ENCODE measurements at regions not wholly inside any gene's neighbourhood (a gene's known extent, or its start where the extent isn't known, plus 50 kb on each side); places are given as distances from the start of the nearest gene placed in this dataset.
A peak's percentile ranks its signal among the peaks of the same experiment; 100 is the strongest.
"Not testable (repeated sequence)": the region's sequence is repeated elsewhere in the genome, so short reads cannot be mapped to it uniquely, and the experiment has no call there.

GRCh38 chr12:72863671-72864070 is 591.5 kb downstream of the TRHDE start:
- DNase-seq = no peak

- DNase-seq = no peak
Observed at GRCh38 chr12:72865921-72866320, 593.8 kb downstream of the TRHDE start.

- peak; percentile 24 to 31 for DNase-seq
Observed at GRCh38 chr12:72869024-72869423, 596.9 kb downstream of the TRHDE start.

DNA sequence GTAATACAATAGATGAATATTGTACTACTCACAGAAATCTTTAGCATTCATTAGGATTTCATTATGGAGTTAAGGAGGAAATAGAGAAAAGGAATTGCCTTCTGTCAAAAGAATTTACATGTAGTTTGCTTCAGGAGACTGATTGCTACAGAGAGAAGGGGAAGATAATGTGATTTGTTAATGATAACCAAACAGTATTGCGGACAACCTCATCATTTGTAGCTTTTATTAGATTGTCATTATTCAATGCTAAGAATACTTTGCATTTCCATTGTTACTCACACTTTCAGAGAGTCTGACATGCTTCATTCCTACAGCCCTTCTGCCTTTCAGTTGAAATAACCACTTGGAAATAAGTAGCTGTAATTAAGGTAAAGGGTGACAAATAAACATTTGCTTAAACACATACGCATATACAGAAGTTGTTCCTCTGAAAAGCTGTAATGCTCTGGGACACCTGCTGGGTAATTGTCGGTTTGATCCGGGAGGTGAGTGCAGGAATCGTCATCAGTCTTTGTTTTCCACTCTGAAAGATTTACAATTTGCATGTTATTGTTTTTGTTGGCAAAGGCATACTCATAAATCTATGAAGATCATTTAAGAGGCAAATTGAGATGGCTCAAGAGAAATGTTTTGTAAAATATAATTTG is 600.2 kb downstream of the TRHDE start:
- no peak for DNase-seq

- no peak for DNase-seq
Observed at GRCh38 chr12:72872996-72873395, 600.8 kb downstream of the TRHDE start.

DNA sequence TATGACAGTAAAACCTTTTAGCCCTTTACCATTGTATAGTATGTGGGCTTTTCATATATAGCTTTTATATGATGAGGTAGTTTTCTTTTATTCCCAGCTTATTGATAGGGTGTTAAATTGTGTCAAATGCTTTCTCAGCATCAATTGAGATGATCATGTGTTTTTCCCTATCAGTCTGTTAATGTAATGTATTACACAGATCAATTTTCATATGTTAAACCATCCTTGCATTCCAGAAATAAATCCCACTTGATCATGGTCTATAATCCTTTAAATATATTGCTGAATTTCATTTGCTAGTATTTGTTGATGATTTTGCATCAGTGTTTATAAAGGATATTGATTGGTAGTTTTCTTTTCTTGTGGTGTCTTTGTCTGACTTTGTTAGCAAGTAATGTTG is 603.9 kb downstream of the TRHDE start:
- no peak for DNase-seq

GRCh38 chr12:72888693-72889092 is 616.5 kb downstream of the TRHDE start:
- DNase-seq = no peak

DNA sequence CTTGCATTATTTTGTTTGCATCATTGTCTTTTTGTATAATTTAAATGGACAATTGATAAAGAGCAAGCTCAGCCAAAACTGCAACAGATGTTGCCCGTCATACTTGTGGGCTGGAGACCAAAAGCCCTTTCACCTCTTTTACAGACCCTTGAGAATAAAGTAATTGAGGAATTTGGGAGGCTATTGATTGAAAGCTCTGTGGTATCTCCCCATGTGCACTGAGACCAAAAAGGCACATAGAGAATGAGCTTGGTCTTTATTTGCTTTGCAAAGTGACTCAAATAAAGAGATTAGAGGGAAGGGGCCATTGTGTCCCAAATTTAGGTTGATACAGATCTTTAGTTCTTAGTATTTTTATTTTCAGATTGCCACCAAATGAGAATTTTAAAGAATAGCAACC is 617.6 kb downstream of the TRHDE start:
- no peak for DNase-seq

DNA sequence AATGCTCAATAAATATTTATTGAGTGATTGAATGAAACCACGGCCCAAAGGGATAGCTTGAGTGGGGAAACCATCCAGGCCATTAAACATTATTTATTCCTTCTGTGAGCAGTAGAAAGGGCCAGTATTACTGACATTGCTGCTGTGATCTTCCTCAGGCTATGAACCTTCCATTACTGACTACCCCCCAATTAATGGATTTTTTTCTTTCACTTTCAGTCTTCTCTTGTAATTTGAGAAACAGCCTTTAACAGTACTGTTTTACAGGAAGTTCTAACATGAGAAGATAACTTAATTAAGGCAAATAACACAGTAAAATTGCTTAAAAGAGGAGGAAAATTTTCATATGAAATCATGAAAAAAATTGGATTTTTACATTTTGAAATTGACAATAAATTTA is 629.5 kb downstream of the TRHDE start:
- DNase-seq = no peak

- no peak for DNase-seq
Observed at GRCh38 chr12:72925716-72926115, 653.5 kb downstream of the TRHDE start.

DNA sequence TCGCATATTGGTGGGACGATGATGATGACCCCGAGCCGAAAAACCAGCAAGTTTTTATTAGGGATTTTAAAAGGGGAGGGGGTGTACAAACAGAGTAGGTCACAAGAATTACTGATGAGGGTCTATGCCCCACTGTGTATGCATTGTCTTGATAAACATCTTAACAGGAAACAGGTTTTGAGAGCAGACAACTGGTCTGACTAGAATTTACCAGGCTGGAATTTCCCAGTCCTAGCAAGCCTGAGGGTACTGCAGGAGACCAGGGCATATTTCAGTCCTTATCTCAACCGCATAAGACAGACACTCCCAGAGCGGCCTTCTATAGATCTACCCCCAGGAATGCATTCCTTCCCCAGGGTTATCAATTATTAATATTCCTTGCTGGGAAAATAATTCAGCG is 659.7 kb downstream of the TRHDE start:
- DNase-seq = not testable (repeated sequence)

GRCh38 chr12:72937486-72937885 is 665.3 kb downstream of the TRHDE start:
- DNase-seq = no peak

DNA sequence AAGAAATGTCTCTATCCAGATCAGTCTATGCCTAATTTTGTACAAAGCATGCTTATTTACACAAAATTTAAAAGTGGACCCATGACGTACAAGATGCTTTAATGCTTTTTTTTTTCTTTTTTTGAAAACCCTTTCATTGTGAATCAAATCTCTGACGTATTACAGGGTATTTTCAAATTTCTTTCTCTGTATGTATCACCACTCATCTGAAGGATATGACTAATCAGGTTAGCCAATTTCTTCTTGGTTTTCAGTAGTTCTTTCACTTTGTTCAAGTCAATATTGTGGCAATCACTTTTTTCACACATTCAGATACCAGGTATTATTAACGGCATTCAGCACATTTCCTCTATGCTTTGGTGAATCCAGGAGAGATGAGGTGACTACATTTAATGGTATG is 685.3 kb downstream of the TRHDE start:
- no peak for DNase-seq

GRCh38 chr12:72966684-72967083 is 694.5 kb downstream of the TRHDE start:
- no peak for DNase-seq

DNA sequence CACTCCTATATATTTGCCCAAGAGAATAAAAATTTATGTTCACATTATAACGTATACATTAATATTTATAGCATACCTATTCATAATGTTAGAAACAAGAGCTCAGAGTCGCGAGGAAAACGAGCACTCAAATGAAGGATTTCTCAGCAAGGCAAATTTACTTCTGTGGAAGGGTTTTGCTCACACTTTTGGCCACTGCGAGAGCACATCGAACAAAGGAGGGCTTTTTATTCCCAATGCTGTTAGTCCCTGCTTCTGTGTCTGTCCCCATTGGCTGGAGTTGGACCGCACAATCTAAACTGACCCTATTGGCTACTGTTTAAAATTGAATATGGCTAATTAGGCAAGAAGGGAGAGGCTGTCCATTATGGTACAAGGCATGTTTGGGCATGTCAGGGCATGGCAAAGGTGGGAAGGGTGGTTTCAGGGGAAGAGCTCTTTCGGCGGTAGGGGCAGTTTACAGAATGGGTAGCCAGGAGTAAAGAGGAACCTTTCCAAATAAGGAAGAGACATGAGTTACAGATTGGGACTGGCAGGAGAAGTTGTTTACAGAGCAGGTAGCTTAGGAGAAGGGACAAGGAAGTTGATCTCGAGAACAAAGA is 702.9 kb downstream of the TRHDE start:
- no peak for DNase-seq

GRCh38 chr12:72978999-72979398 is 706.8 kb downstream of the TRHDE start:
- DNase-seq = no peak

DNA sequence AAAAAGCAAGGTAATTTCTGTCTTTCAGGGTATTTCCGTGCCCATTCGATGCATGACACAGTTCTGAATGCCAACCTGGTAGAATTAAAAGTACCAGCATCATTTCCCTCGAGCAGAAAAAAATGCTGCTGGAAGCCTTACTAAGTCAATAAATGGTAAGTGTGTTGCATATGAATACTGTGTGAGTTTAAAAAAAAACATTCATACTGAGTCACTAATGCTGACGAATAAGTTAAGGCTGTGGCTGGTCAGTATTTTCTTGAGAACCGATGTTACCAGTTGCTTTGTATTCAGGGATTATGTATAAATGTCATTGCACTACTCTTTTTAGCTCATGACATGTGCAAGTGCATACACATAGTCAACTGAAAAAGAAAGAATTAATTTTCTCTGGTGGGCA is 710.2 kb downstream of the TRHDE start:
- DNase-seq = no peak

GRCh38 chr12:72986963-72987362 is 714.8 kb downstream of the TRHDE start:
- no peak for DNase-seq

DNA sequence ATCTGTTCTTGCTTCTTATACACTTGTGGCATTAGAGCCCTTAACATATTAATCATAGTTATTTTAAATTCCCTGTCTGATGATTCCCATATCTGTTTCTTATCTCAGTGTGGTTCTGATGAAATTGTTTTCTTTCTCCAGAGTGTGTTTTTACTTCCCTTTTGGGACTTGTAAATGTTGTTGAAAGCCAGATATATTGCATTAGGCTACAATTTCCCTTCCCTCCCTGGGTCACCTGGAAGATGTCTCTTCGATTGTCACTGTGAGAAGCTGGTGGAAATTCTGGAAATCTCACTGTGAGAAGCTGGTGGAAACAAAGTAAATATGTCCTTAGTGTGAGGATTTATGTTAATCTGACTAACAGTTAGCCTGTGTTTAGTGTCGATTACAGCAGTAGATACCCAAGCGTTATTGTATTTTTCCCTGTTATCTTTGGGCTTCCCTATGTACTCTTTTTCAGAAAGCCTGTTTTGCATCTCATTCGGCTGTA is 717.3 kb downstream of the TRHDE start:
- no peak for DNase-seq

DNA sequence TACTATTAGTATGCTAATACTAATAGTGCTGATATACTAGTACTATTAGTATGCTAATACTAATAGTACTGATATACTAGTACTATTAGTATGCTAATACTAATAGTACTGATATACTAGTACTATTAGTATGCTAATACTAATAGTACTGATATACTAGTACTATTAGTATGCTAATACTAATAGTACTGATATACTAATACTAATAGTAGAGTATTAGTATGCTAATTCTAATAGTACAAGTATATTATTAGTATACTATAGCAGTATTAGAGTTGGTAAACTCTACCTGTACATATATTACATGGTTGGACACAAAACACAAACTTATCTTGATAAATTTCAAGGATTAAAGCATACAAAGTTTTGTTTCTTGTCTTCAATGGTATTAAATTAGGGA is 722.9 kb downstream of the TRHDE start:
- not testable (repeated sequence) for DNase-seq

- no peak for DNase-seq
Observed at GRCh38 chr12:72995616-72996015, 723.4 kb downstream of the TRHDE start.

- not testable (repeated sequence) for DNase-seq
Observed at GRCh38 chr12:73001806-73002205, 729.6 kb downstream of the TRHDE start.

GRCh38 chr12:73002504-73002903 is 730.3 kb downstream of the TRHDE start:
- not testable (repeated sequence) for DNase-seq
